Stimulated activated CD4-positive, alpha-beta T cell treated with anti-CD3 and anti-CD28 coated beads, Interleukin-1b, Interleukin-23, amount 100 ng/mL, for 24 hours (primary cell): ENCODE measurements at regions not wholly inside any gene's neighbourhood (a gene's known extent, or its start where the extent isn't known, plus 50 kb on each side); places are given as distances from the start of the nearest gene placed in this dataset.
"Not testable (repeated sequence)": the region's sequence is repeated elsewhere in the genome, so short reads cannot be mapped to it uniquely, and the experiment has no call there.

Experiments
- DNase-seq, 4 experiments: peaks; one replicate each; pipeline ENCODE4 v3.0.0-alpha.2; 2020; ENCODE audit warnings: low read depth in 4 of 4, low spot score in 1 of 4

DNA sequence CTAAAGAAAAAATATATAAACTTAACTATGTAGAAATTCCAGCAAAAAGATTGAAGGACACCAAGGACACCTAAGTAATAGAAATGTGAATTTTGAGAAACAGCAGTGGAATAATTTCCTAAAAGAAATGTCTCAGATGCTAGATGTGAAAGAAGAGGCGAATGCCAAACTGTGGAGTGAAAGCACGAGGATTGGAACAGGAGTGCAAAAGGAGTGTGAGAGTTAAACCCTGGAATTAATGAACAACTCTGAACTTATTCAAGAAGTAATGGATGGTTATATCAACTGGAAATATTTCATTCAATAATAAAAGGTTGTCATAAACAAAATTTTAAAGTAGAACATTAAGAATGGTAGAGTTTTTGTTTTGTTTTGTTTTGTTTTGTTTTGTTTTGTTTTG is 78.5 kb upstream of the SGIP1 start:
- no peak for DNase-seq

DNA sequence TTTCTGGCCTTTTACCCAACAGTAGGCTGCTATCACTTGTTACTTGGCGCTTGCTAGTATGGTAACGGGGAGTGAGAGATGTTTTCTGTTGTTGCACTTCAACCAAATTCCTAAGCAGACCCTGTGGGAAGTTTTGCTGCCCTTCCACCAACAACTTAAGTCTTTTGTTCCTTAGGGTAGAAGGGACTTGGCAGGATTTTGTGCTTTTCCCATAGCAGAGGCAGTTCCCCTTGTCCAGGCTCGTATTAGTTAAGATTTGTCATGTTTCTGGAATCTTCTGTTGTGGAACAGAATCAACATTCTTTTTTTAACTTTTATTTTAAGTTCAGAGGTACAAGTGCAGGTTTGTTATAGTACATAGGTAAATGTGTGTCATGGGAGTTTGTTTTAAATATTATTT is 73.2 kb upstream of the SGIP1 start:
- DNase-seq, result no peak

GRCh38 chr1:66462313-66462712 is 71.6 kb upstream of the SGIP1 start:
- no peak for DNase-seq

DNA sequence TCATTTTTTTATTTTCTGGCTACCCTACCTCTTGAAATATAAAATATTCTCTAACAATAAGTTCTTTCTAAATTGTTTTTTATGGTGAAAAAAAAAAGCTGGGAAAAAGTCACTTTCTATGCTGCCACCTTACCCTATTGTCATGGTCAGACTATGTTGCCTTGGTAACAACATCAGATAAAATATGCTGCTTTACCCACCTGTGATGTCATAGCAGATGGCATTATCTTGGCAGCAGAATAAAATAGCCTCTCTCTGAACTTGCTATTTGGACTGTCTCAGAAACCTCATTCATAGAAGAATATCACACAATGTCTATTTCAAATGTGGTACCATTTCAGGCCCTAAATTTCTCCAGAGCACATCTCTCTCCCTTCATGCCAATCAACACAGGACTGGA is 69.6 kb upstream of the SGIP1 start:
- no peak for DNase-seq

- no peak for DNase-seq
These were observed 69.2 kb upstream of the SGIP1 start for GRCh38 chr1:66464802-66465201.

GRCh38 chr1:66466695-66467094 is 67.3 kb upstream of the SGIP1 start:
- DNase-seq, result not testable (repeated sequence)

DNA sequence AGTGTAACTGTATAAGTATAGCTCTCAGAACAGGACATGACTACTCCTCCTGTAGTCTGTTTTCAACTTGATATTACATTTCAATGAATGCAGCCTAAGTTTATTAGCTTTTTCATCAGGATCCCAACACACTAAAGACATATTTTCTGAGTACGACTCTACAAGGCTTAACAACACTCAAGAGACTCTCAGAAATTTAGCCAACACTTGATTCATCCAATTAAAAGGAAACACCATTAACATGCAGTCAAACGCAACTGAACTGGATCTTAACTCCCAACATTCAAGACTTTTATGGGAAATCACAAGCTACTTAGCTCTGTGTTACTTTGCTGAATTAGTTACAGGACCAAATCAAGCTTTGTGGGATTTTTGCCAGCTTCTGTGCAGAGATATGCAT is 65.2 kb upstream of the SGIP1 start:
- DNase-seq, result no peak

GRCh38 chr1:66475940-66476339 is 58.0 kb upstream of the SGIP1 start:
- DNase-seq, result no peak

GRCh38 chr1:66476774-66477173 is 57.2 kb upstream of the SGIP1 start:
- DNase-seq, result no peak

DNA sequence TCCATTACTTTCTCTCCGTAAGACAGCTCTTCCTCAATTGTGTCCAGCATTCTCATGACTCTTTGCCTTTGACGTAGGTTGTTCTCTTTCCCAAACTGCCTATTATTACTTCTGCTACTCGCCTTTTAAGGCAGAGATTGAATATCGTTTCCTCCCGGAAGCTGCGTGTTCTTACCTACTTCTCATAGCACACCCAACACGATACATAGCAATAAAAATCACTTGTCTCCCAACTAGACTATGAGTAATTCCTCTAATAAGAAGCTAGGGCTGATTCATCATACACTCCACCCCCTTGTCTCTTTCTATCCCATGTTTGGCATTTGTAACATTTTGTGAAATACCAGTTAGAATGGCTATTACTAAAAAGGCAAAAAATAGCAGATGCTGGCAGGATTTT is 55.8 kb upstream of the SGIP1 start:
- no peak for DNase-seq

DNA sequence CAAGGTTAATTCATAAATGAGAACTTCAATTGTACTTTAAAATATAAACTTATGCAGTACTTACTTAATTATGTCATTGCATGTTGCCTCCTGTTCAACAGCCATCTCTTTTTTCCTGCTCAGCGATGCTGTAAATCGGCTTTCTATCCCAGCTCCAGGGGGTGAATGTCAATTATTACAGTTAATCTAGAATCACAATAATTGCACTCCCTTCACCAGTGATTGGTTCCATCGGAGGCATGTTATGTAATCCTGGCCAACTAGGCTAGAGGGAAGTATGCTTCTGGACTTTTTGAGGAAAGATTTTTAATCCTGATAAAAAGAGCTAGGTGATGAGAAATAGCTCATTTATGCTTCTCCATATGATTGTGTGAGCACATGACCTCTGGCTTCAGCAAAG is 53.8 kb upstream of the SGIP1 start:
- no peak for DNase-seq

GRCh38 chr1:66481215-66481614 is 52.7 kb upstream of the SGIP1 start:
- not testable (repeated sequence) for DNase-seq
